ENCODE measurements at regions not wholly inside any gene's neighbourhood (a gene's known extent, or its start where the extent isn't known, plus 50 kb on each side); places are given as distances from the start of the nearest gene placed in this dataset.

DNA sequence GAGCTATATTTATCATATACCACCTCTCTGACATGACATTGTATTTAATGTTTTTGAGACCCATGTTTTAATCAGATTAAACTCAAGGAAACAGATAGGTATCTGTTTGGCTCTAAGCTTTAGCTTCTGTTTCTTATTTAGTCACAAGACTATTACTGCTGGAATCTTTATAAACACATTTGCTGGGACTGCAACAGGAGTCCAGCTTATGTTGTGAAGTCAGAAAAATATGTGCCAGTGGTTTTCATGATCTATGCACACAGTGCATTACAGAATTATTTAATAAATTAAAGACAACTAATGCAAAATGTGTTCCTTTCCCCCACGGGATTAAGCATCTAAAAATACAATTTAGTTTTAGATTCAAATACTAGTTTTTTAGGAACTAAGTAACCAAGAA, 338.9 kb downstream of the ZEB2 start:
- TF ChIP-seq BCL6 (CRISPR knock-in tag; IDR thresholded peaks at IDR 0.05) = no peak
- TF ChIP-seq HNRNPUL1 (IDR thresholded peaks at IDR 0.05; ENCODE audit: low read length) = no peak
- TF ChIP-seq CTCF (IDR thresholded peaks at IDR 0.05 in 2 of 3, conservative IDR thresholded peaks at IDR 0.05 in 1 of 3; ENCODE audit: insufficient read depth in 2 of 3, low read depth in 1 of 3, low read length in 3 of 3) = no peak
- TF ChIP-seq ZNF76 (CRISPR knock-in tag; IDR thresholded peaks at IDR 0.05; ENCODE audit: borderline replicate concordance) = no peak
- TF ChIP-seq NFIC (IDR thresholded peaks at IDR 0.05) = no peak
- no peak for TF ChIP-seq ZNF175 (CRISPR knock-in tag; IDR thresholded peaks at IDR 0.05; ENCODE audit: low read depth)
- TF ChIP-seq NR1H2 (CRISPR knock-in tag; IDR thresholded peaks at IDR 0.05) = no peak
- no peak for TF ChIP-seq JUN (IDR thresholded peaks at IDR 0.05; ENCODE audit: borderline replicate concordance, low read depth, low read length)
- no peak for TF ChIP-seq JUN (CRISPR knock-in tag; IDR thresholded peaks at IDR 0.05; ENCODE audit: borderline replicate concordance)
